DND-41 (cell line): ENCODE measurements at regions not wholly inside any gene's neighbourhood (a gene's known extent, or its start where the extent isn't known, plus 50 kb on each side); places are given as distances from the start of the nearest gene placed in this dataset.

Experiments used
- ATAC-seq: fragments of 200-7000 bp; cut with Tn5 transposase; 3 replicates; pipeline ENCODE4 v1.9.1; 2021; ENCODE audit warnings: low read depth; ENCODE audit not compliant: insufficient read depth
- DNase-seq: peaks from one replicate; pipeline ENCODE4 v3.0.0-alpha.2; 2020
- H2AFZ ChIP-seq: 2 replicates; pipeline ENCODE4 v1.6.0; 2012; ENCODE audit warnings: low read depth, low read length
- H3K27ac ChIP-seq: 2 replicates; pipeline ENCODE4 v1.5.1; 2012; ENCODE audit warnings: low read length, inconsistent platforms
- H3K27me3 ChIP-seq: fragments of 200-600 bp; sonication (generic); 2 replicates; pipeline ENCODE4 v1.6.0; 2012; ENCODE audit warnings: low read length, mild to moderate bottlenecking, inconsistent platforms; ENCODE audit not compliant: insufficient read depth, poor library complexity
- H3K36me3 ChIP-seq: 2 replicates; pipeline ENCODE4 v1.5.1; 2012; ENCODE audit warnings: low read length, inconsistent platforms; ENCODE audit not compliant: insufficient read depth
- H3K4me1 ChIP-seq: 2 replicates; pipeline ENCODE4 v1.5.1; 2012; ENCODE audit warnings: mild to moderate bottlenecking, low read length; ENCODE audit not compliant: insufficient read depth
- H3K4me2 ChIP-seq: 2 replicates; pipeline ENCODE4 v1.6.0; 2012; ENCODE audit warnings: mild to moderate bottlenecking, moderate library complexity, low read length, inconsistent platforms; ENCODE audit not compliant: insufficient read depth
- H3K4me3 ChIP-seq, 2 experiments: fragments of 200-600 bp in 1 of 2; shearing (Covaris generic) in 1 of 2; 2 replicates each; pipeline ENCODE4 v1.5.1; 2012 to 2016; ENCODE audit warnings: inconsistent platforms in 2 of 2, low read length in 2 of 2, mild to moderate bottlenecking in 2 of 2, low read depth in 1 of 2, moderate library complexity in 1 of 2
- H3K79me2 ChIP-seq: 2 replicates; pipeline ENCODE4 v1.6.0; 2012; ENCODE audit warnings: low read length, inconsistent platforms; ENCODE audit not compliant: insufficient read depth
- H3K9ac ChIP-seq: 2 replicates; pipeline ENCODE4 v1.6.0; 2012; ENCODE audit warnings: low read depth, mild to moderate bottlenecking, inconsistent platforms, low read length, moderate library complexity
- H3K9me3 ChIP-seq: 2 replicates; pipeline ENCODE4 v1.5.1; 2012; ENCODE audit warnings: low read length, moderate library complexity, mild to moderate bottlenecking, inconsistent platforms; ENCODE audit not compliant: insufficient read depth, severe bottlenecking
- H4K20me1 ChIP-seq: 2 replicates; pipeline ENCODE4 v1.6.0; 2012; ENCODE audit warnings: low read length; ENCODE audit not compliant: insufficient read depth
- CTCF ChIP-seq: IDR thresholded peaks from 2 replicates; pipeline ENCODE4 v1.5.1; 2012; ENCODE audit warnings: borderline replicate concordance, low read length, moderate library complexity, mild to moderate bottlenecking; ENCODE audit not compliant: poor library complexity, severe bottlenecking; ENCODE audit errors: extremely low read depth
- EZH2 ChIP-seq: IDR thresholded peaks from 3 replicates; pipeline ENCODE4 v1.6.1; 2012; ENCODE audit warnings: borderline replicate concordance, low read depth, mild to moderate bottlenecking, moderate library complexity, low read length, inconsistent platforms; ENCODE audit not compliant: severe bottlenecking

- Histone ChIP-seq H4K20me1 (no peaks in the 10 kb centered on the region; the same call in 1 of the 2 replicates), H3K36me3 (no peaks in the 10 kb centered on the region), H2AFZ (no peak overlapping the region), H3K9ac (no peak overlapping the region), H3K27me3 (no peaks in the 10 kb centered on the region), H3K9me3 (no peaks in the 10 kb centered on the region), H3K4me1 (no peaks in the 10 kb centered on the region), H3K79me2 (no peaks in the 10 kb centered on the region), H3K4me2 (no peak overlapping the region), H3K27ac (no peak overlapping the region), H3K4me3 (no peak overlapping the region)
- no peak for DNase-seq
- no peak for ATAC-seq
- TF ChIP-seq CTCF (no peak), EZH2 (no peak)
These were observed 419.3 kb upstream of the DYNLRB2 start for GRCh38 chr16:80121522-80121909.

- no peaks in the 10 kb centered on the region for H3K79me2 ChIP-seq
- TF ChIP-seq EZH2 = no peak
- TF ChIP-seq CTCF = no peak
- H3K4me2 ChIP-seq = no peak overlapping the region
- DNase-seq (no peak), ATAC-seq (no peak)
- no peak overlapping the region for H3K9ac ChIP-seq
- no peak overlapping the region for H2AFZ ChIP-seq
- no peak overlapping the region for H3K27ac ChIP-seq
- no peaks in the 10 kb centered on the region; the same call in 1 of the 2 replicates for H4K20me1 ChIP-seq
- no peaks in the 10 kb centered on the region for H3K27me3 ChIP-seq
- no peaks in the 10 kb centered on the region for H3K36me3 ChIP-seq
- H3K9me3 ChIP-seq = no peaks in the 10 kb centered on the region
- no peak overlapping the region for H3K4me3 ChIP-seq
- no peaks in the 10 kb centered on the region for H3K4me1 ChIP-seq
These were observed 419.8 kb upstream of the DYNLRB2 start for GRCh38 chr16:80120899-80121521.

GRCh38 chr16:80117556-80118130 is 423.1 kb upstream of the DYNLRB2 start:
- no peak for ATAC-seq
- Histone ChIP-seq H3K27me3 (no peaks in the 10 kb centered on the region), H3K4me3 (no peak overlapping the region), H3K9ac (no peak overlapping the region), H2AFZ (no peak overlapping the region), H3K9me3 (no peaks in the 10 kb centered on the region), H4K20me1 (no peaks in the 10 kb centered on the region; the same call in 1 of the 2 replicates), H3K4me2 (no peak overlapping the region), H3K27ac (no peak overlapping the region), H3K4me1 (no peaks in the 10 kb centered on the region), H3K79me2 (no peaks in the 10 kb centered on the region), H3K36me3 (no peaks in the 10 kb centered on the region)
- DNase-seq = no peak
- TF ChIP-seq EZH2 = no peak
- TF ChIP-seq CTCF = no peak
